Lower leg skin (tissue), 4 donors: ENCODE measurements at regions not wholly inside any gene's neighbourhood (a gene's known extent, or its start where the extent isn't known, plus 50 kb on each side); places are given as distances from the start of the nearest gene placed in this dataset.

Experiments used
- DNase-seq, 2 donors: peaks; one replicate each; pipeline ENCODE4 v3.0.0-alpha.2; 2019; ENCODE audit warnings: low spot score in 2 of 2
- H3K4me3 ChIP-seq: fragments of 200-600 bp; sonication (generic); 2 replicates; pipeline ENCODE4 v1.5.1; 2017; ENCODE audit warnings: mild to moderate bottlenecking, low read depth; ENCODE audit not compliant: poor library complexity, severe bottlenecking
- CTCF ChIP-seq, 3 donors: fragments of 450-650 bp; IDR thresholded peaks; one replicate each; pipeline ENCODE4 v1.5.1; 2016; ENCODE audit warnings: antibody characterized with exemption in 3 of 3, mild to moderate bottlenecking in 3 of 3, moderate library complexity in 2 of 3
- POLR2A ChIP-seq, 2 donors: fragments of 450-650 bp; IDR thresholded peaks; one replicate each; pipeline ENCODE4 v1.6.1; 2016 to 2017; ENCODE audit warnings: antibody characterized with exemption in 2 of 2, mild to moderate bottlenecking in 1 of 2, moderate library complexity in 1 of 2
- WGBS, 2 donors: methylation state at CpG; one replicate each; pipeline ENCODE4 v1.1.5; 2018; 5-methylcytosine and 5-hydroxymethylcytosine counted together
- intact Hi-C: fragments of 100-400 bp; cut with DNase I; formaldehyde crosslinking; loops from one replicate; pipeline ENCODE4 v1.15.0; 2023; ENCODE audit warnings: low total_unique reads

GRCh38 chr5:106324356-106324755, 1346.4 kb downstream of the EFNA5 start:
- DNase-seq, result no peak
- intact Hi-C loops, result no loop called here
- H3K4me3 ChIP-seq, result no peak overlapping the region
- 90% methylated on average over 2 of the region's 2 CpGs for WGBS, 2 donors
- TF ChIP-seq POLR2A (IDR thresholded peaks at IDR 0.05) (no peak), CTCF (IDR thresholded peaks at IDR 0.05) (no peak)

- no peak overlapping the region for H3K4me3 ChIP-seq
- 85% methylated on average over 6 of the region's 6 CpGs for WGBS, 2 donors
- no peak for TF ChIP-seq POLR2A (IDR thresholded peaks at IDR 0.05)
- no peak for TF ChIP-seq CTCF (IDR thresholded peaks at IDR 0.05)
- DNase-seq, result no peak
- intact Hi-C loops, result no loop called here
Measured at GRCh38 chr5:106321242-106321641, 1349.5 kb downstream of the EFNA5 start.

GRCh38 chr5:106314221-106314824, 1356.4 kb downstream of the EFNA5 start:
- intact Hi-C loops, result no loop called here
- DNase-seq, result no peak
- 47 to 61% methylated on average over 2 of the region's 2 CpGs for WGBS, 2 donors
- TF ChIP-seq CTCF (IDR thresholded peaks at IDR 0.05), result no peak
- TF ChIP-seq POLR2A (IDR thresholded peaks at IDR 0.05), result no peak
- no peak overlapping the region for H3K4me3 ChIP-seq

GRCh38 chr5:106312360-106312759, 1358.4 kb downstream of the EFNA5 start:
- TF ChIP-seq POLR2A (IDR thresholded peaks at IDR 0.05) (no peak), CTCF (IDR thresholded peaks at IDR 0.05) (no peak)
- no peak for DNase-seq
- no peak overlapping the region for H3K4me3 ChIP-seq
- intact Hi-C loops, result no loop called here

GRCh38 chr5:106311230-106311915, 1359.4 kb downstream of the EFNA5 start:
- intact Hi-C loops, result no loop called here

More at GRCh38 chr5:106311230-106311915, 1359.4 kb downstream of the EFNA5 start:
- TF ChIP-seq CTCF (IDR thresholded peaks at IDR 0.05) (no peak), POLR2A (IDR thresholded peaks at IDR 0.05) (no peak)
- no peak for DNase-seq
- WGBS, 2 donors, result 38 to 51% methylated on average over 2 of the region's 2 CpGs
- H3K4me3 ChIP-seq, result no peak overlapping the region
